ENCODE measurements at regions not wholly inside any gene's neighbourhood (a gene's known extent, or its start where the extent isn't known, plus 50 kb on each side); places are given as distances from the start of the nearest gene placed in this dataset.

DNA sequence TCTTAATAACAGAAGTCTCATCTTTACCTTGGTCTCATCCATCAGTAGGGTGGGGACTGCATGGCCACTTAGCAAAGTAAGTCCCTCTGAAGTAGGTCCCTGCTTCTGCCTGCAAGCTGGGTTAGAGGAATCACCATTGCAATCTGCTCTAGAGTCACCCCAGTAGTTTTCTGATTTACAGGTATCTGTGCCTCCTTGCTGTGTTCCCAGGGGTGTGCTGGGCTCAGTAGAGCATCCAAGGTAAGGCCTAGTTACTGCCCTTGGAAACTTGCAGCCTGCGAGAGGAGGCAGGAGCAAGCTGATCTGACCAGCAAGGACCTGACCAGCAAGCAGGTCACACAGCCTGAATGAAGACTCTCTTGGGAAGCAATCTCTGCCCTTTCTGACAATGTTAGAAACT lies 160.8 kb upstream of the GSC start:
- Histone ChIP-seq H3K56ac (ENCODE audit: insufficient read length, low read depth, low read length) (no peak overlapping the region), H3K79me1 (ENCODE audit: insufficient read depth, low read depth, low read length, poor library complexity, severe bottlenecking) (no peaks in the 10 kb centered on the region), H3K4me2 (ENCODE audit: insufficient read depth, insufficient read length, low read length) (no peak overlapping the region), H3K27ac (ENCODE audit: insufficient read length, low read depth, low read length) (no peak overlapping the region), H3K9me3 (ENCODE audit: control insufficient read depth, low read depth, low read length) (no peaks in the 10 kb centered on the region), H3K27me3 (ENCODE audit: insufficient read depth, low read length) (no peaks in the 10 kb centered on the region), H4K91ac (ENCODE audit: insufficient read length, low read depth, low read length) (no peak overlapping the region), H3K23me2 (ENCODE audit: insufficient read length, low read depth, low read length, poor library complexity, severe bottlenecking) (no peaks in the 10 kb centered on the region), H2BK12ac (ENCODE audit: insufficient read length, low read depth, low read length) (no peak overlapping the region), H2AFZ (ENCODE audit: low read length) (no peak overlapping the region), H3K9ac (ENCODE audit: extremely low read depth, insufficient read length, low read length) (no peak overlapping the region), H2AK5ac (ENCODE audit: insufficient read length, low read length) (no peak overlapping the region), H3K4me1 (ENCODE audit: insufficient read depth, low read length) (no peaks in the 10 kb centered on the region), H4K8ac (replicated peaks; ENCODE audit: insufficient read length, low read depth, low read length) (no peak overlapping the region), H2BK20ac (ENCODE audit: low read depth, low read length, poor library complexity, severe bottlenecking) (no peak overlapping the region), H4K5ac (ENCODE audit: insufficient read length, low read depth, low read length) (no peak overlapping the region), H3K14ac (ENCODE audit: insufficient read depth, low read length) (no peak overlapping the region), H2BK120ac (ENCODE audit: low read depth, low read length, poor library complexity, severe bottlenecking) (no peak overlapping the region), H4K20me1 (ENCODE audit: control insufficient read depth, insufficient read depth, insufficient read length) (no peaks in the 10 kb centered on the region), H2BK5ac (ENCODE audit: insufficient read length, low read length) (no peak overlapping the region), H3K18ac (ENCODE audit: insufficient read length, low read depth, low read length) (no peak overlapping the region), H3K23ac (ENCODE audit: insufficient read length, low read depth, low read length) (no peak overlapping the region), H2BK15ac (ENCODE audit: low read depth, low read length) (no peak overlapping the region), H3T11ph (ENCODE audit: low read length) (no peak overlapping the region), H3K4ac (ENCODE audit: low read depth, low read length) (no peak overlapping the region), H3K79me2 (ENCODE audit: insufficient read depth, low read length) (no peaks in the 10 kb centered on the region)
- DNase-seq = no peak
- no peaks in the 10 kb centered on the region for H3K9me3 Mint-ChIP-seq
- no peaks in the 10 kb centered on the region; the same call in 1 of the 2 replicates for H3K27me3 Mint-ChIP-seq (ENCODE audit: low read depth)
- no peak for TF ChIP-seq CTCF (conservative IDR thresholded peaks at IDR 0.05)
- no peaks in the 10 kb centered on the region for H3K4me1 Mint-ChIP-seq
- H3K27ac Mint-ChIP-seq = no peak overlapping the region
- no peak overlapping the region for H3K4me3 Mint-ChIP-seq
- H3K36me3 Mint-ChIP-seq (ENCODE audit: insufficient read depth in 1 of 3, low read depth in 3 of 3) = no peaks in the 10 kb centered on the region
- WGBS (ENCODE audit: extremely low coverage, insufficient read length, low lambda C conversion rate) = no CpG with 5 or more reads among the region's 1 CpG

Data from H9 (cell line).